ENCODE measurements at regions not wholly inside any gene's neighbourhood (a gene's known extent, or its start where the extent isn't known, plus 50 kb on each side); places are given as distances from the start of the nearest gene placed in this dataset.

DNA sequence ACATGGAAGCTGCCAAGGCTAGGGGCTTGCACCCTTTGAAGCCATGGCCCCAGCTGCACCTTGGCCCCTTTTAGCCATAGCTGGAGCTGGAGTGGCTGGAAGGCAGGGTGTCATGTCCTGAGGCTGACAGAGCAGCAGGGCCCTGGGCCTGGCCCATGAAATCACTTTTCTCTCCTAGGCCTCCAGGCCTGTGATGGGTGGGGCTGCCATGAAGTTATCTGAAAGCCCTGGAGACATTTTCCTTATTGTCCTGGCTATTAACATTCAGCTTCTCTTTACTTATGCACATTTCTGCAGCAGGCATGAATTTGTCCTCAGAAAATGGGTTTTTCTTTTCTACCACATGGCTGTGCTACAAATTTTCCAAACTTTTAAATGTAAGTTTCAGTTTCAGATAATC, 106.9 kb upstream of the ELMO1 start:
- no peaks in the 10 kb centered on the region for H3K4me1 ChIP-seq
- ATAC-seq = no peak
- no peaks in the 10 kb centered on the region for H3K27me3 ChIP-seq
- in situ Hi-C loops (cut with MboI; ENCODE audit: low sequenced_read_pairs in 4 of 4) (no loop called here), intact Hi-C loops (cut with DNase I; ENCODE audit: low total_unique reads) (no loop called here)
- no peak for DNase-seq
- H3K27ac ChIP-seq = no peak overlapping the region
- H3K9me3 ChIP-seq = no peaks in the 10 kb centered on the region
- H3K36me3 ChIP-seq = no peaks in the 10 kb centered on the region
- no peak for TF ChIP-seq POLR2A (IDR thresholded peaks at IDR 0.05)
- TF ChIP-seq, protein P1, sequence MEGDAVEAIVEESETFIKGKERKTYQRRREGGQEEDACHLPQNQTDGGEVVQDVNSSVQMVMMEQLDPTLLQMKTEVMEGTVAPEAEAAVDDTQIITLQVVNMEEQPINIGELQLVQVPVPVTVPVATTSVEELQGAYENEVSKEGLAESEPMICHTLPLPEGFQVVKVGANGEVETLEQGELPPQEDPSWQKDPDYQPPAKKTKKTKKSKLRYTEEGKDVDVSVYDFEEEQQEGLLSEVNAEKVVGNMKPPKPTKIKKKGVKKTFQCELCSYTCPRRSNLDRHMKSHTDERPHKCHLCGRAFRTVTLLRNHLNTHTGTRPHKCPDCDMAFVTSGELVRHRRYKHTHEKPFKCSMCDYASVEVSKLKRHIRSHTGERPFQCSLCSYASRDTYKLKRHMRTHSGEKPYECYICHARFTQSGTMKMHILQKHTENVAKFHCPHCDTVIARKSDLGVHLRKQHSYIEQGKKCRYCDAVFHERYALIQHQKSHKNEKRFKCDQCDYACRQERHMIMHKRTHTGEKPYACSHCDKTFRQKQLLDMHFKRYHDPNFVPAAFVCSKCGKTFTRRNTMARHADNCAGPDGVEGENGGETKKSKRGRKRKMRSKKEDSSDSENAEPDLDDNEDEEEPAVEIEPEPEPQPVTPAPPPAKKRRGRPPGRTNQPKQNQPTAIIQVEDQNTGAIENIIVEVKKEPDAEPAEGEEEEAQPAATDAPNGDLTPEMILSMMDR (IDR thresholded peaks at IDR 0.05 in 4 of 5, conservative IDR thresholded peaks at IDR 0.05 in 1 of 5) = no peak
- no peak overlapping the region for H3K4me3 ChIP-seq

DNA sequence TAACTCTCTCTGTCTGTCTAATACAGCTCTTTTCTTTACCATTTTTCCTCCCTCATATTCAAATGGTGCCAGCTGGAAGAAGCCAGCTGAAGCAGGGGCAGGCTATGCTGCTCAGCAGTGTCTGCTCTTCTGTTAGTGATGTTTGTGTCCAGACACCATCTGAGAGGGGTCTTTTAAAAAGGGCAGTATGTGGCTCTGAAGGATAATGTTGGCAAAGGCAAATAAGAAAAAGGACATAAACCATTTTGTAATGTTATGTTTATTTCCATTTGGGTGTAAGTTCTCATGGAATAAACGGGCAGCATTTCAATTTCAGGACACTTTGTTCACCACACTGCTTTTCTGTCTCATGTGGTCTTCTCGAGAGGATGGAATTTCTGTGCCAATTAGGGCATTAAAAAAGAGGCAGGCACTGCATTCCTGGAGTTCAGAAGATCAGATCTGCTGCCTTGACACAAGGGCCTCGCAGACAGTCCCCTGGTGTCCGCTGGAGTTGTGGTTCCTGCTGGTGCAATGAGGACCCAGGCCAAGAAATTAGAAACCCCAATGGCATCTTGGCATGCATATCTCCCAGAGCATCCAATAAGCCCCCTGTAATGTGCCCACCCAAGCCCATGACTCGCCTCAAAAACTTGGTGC, 109.0 kb upstream of the ELMO1 start:
- in situ Hi-C loops (cut with MboI; ENCODE audit: low sequenced_read_pairs in 4 of 4) (no loop called here), intact Hi-C loops (cut with DNase I; ENCODE audit: low total_unique reads) (no loop called here)
- TF ChIP-seq, protein P1 (IDR thresholded peaks at IDR 0.05 in 4 of 5, conservative IDR thresholded peaks at IDR 0.05 in 1 of 5) = no peak
- no peak for TF ChIP-seq POLR2A (IDR thresholded peaks at IDR 0.05)
- H3K36me3 ChIP-seq = no peaks in the 10 kb centered on the region
- no peaks in the 10 kb centered on the region for H3K9me3 ChIP-seq
- DNase-seq (no peak), ATAC-seq (no peak)
- H3K4me3 ChIP-seq = no peak overlapping the region
- H3K27ac ChIP-seq = no peak overlapping the region
- no peaks in the 10 kb centered on the region for H3K27me3 ChIP-seq
- no peaks in the 10 kb centered on the region for H3K4me1 ChIP-seq

DNA sequence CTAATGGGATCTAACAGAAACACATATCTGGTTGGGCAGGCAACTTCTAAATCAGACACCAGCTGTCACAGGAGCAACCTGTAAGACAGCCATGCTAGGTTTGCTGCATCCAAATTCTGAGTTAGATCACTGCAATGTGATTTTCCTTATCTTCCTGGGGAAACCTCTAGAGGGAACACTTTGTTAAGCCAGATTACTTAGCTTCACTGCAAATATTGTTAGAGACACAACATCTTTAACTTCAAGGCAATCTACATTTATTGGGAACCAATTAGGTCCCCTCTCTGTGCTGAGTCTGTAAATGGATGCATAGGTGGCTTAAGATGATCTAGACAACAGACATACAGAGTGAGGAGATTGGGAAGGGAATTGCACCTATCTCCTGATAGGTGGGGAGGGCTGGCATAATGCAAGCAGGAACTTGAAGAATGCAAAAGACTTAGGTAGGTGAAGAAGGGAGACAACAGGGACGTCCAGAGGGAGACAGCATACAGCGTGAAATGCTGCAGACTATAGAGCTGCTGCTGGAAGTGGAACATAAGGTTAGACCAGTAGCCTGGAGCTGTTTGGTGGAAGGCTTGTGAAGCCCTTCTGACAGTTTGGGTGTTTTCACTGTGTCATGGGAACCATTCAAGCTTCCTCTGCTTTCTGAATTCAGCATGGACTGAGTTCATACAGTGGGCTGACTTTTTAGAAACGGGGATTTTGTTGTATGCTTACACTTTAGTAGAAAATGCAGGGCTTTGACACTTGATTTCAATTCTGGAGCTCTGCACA, 109.8 kb upstream of the ELMO1 start:
- intact Hi-C loops (cut with DNase I; ENCODE audit: low total_unique reads) = no loop called here
- Histone ChIP-seq H3K4me3 (no peak overlapping the region), H3K27me3 (no peaks in the 10 kb centered on the region), H3K4me1 (no peaks in the 10 kb centered on the region), H3K36me3 (no peaks in the 10 kb centered on the region), H3K27ac (no peak overlapping the region), H3K9me3 (no peaks in the 10 kb centered on the region)
- ATAC-seq = no peak
- in situ Hi-C loops (cut with MboI; ENCODE audit: low sequenced_read_pairs in 4 of 4) = no loop called here
- TF ChIP-seq POLR2A (IDR thresholded peaks at IDR 0.05) = no peak
- TF ChIP-seq, protein P1 (IDR thresholded peaks at IDR 0.05 in 4 of 5, conservative IDR thresholded peaks at IDR 0.05 in 1 of 5) = no peak
- no peak for DNase-seq

DNA sequence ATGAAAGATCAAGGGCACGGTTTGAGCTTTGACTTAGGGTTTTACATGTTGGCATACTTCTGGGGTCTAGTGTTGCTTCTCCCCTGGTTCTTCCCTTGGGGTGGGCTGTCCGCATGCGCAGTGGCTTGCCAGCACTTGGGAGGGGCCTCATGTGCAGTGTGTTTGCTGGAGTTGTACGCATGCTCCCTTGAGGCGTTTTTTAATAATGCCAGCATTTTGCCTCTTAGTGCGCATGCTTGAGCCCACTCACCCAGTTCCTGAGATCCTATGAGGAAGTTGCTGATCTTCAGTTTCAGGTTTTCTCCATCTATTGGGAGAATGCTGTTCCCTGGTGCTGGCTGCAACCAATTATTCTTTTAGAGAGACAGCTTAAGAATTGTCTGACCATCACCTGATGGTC, 113.4 kb upstream of the GPR141 start:
- in situ Hi-C loops (cut with MboI; ENCODE audit: low sequenced_read_pairs in 4 of 4) (no loop called here), intact Hi-C loops (cut with DNase I; ENCODE audit: low total_unique reads) (no loop called here)
- no peak for ATAC-seq
- no peak for DNase-seq
- no peak overlapping the region for H3K27ac ChIP-seq
- no peaks in the 10 kb centered on the region for H3K9me3 ChIP-seq
- no peak for TF ChIP-seq POLR2A (IDR thresholded peaks at IDR 0.05)
- TF ChIP-seq, protein P1 (IDR thresholded peaks at IDR 0.05 in 4 of 5, conservative IDR thresholded peaks at IDR 0.05 in 1 of 5) = no peak
- H3K4me3 ChIP-seq = no peak overlapping the region
- H3K4me1 ChIP-seq = no peaks in the 10 kb centered on the region
- H3K36me3 ChIP-seq = no peaks in the 10 kb centered on the region
- no peaks in the 10 kb centered on the region for H3K27me3 ChIP-seq

Data from gastrocnemius medialis (tissue), 4 donors.